ENCODE measurements at regions not wholly inside any gene's neighbourhood (a gene's known extent, or its start where the extent isn't known, plus 50 kb on each side); places are given as distances from the start of the nearest gene placed in this dataset.

GRCh38 chr21:38712664-38713063 is 93.1 kb upstream of the ETS2 start:
- DNase-seq (ENCODE audit: low read depth in 1 of 2, low spot score in 1 of 2) = no peak
- TF ChIP-seq REST (IDR thresholded peaks at IDR 0.05; ENCODE audit: insufficient replicate concordance, low read depth) (no peak), POLR2AphosphoS5 (IDR thresholded peaks at IDR 0.05; ENCODE audit: low read depth) (no peak), SPI1 (IDR thresholded peaks at IDR 0.05; ENCODE audit: borderline replicate concordance, low read depth) (no peak), GABPA (IDR thresholded peaks at IDR 0.05; ENCODE audit: low read depth) (no peak), CTCF (IDR thresholded peaks at IDR 0.05; ENCODE audit: insufficient read depth, low read length) (no peak)
- Histone ChIP-seq H3K27ac (replicated peaks) (no peak overlapping the region), H3K27me3 (ENCODE audit: insufficient read depth, poor library complexity, severe bottlenecking) (no peaks in the 10 kb centered on the region), H3K4me3 (replicated peaks; ENCODE audit: insufficient read depth, low read length) (no peak overlapping the region)

- no peak overlapping the region for H3K4me3 ChIP-seq (replicated peaks; ENCODE audit: insufficient read depth, low read length)
- DNase-seq (ENCODE audit: low read depth in 1 of 2, low spot score in 1 of 2) = no peak
- no peak overlapping the region for H3K27ac ChIP-seq (replicated peaks)
- no peaks in the 10 kb centered on the region for H3K27me3 ChIP-seq (ENCODE audit: insufficient read depth, poor library complexity, severe bottlenecking)
- TF ChIP-seq CTCF (IDR thresholded peaks at IDR 0.05; ENCODE audit: insufficient read depth, low read length) = no peak
- TF ChIP-seq SPI1 (IDR thresholded peaks at IDR 0.05; ENCODE audit: borderline replicate concordance, low read depth) = no peak
These were observed 91.5 kb upstream of the ETS2 start for GRCh38 chr21:38714039-38714817.

GRCh38 chr21:38714999-38715398 is 90.7 kb upstream of the ETS2 start:
- Histone ChIP-seq H3K27ac (replicated peaks) (no peak overlapping the region), H3K27me3 (ENCODE audit: insufficient read depth, poor library complexity, severe bottlenecking) (no peaks in the 10 kb centered on the region), H3K4me3 (replicated peaks; ENCODE audit: insufficient read depth, low read length) (no peak overlapping the region)
- no peak for DNase-seq (ENCODE audit: low read depth in 1 of 2, low spot score in 1 of 2)
- TF ChIP-seq CTCF (IDR thresholded peaks at IDR 0.05; ENCODE audit: insufficient read depth, low read length) = no peak
- no peak for TF ChIP-seq SPI1 (IDR thresholded peaks at IDR 0.05; ENCODE audit: borderline replicate concordance, low read depth)
- TF ChIP-seq REST (IDR thresholded peaks at IDR 0.05; ENCODE audit: insufficient replicate concordance, low read depth) = no peak
- no peak for TF ChIP-seq POLR2AphosphoS5 (IDR thresholded peaks at IDR 0.05; ENCODE audit: low read depth)
- TF ChIP-seq GABPA (IDR thresholded peaks at IDR 0.05; ENCODE audit: low read depth) = no peak

- DNase-seq (ENCODE audit: low read depth in 1 of 2, low spot score in 1 of 2) = no peak
- Histone ChIP-seq H3K4me3 (replicated peaks; ENCODE audit: insufficient read depth, low read length) (no peak overlapping the region), H3K27me3 (ENCODE audit: insufficient read depth, poor library complexity, severe bottlenecking) (no peaks in the 10 kb centered on the region), H3K27ac (replicated peaks) (no peak overlapping the region)
- TF ChIP-seq GABPA (IDR thresholded peaks at IDR 0.05; ENCODE audit: low read depth) (no peak), CTCF (IDR thresholded peaks at IDR 0.05; ENCODE audit: insufficient read depth, low read length) (no peak)
These were observed 89.6 kb upstream of the ETS2 start for GRCh38 chr21:38716088-38716487.
